ENCODE measurements at regions not wholly inside any gene's neighbourhood (a gene's known extent, or its start where the extent isn't known, plus 50 kb on each side); places are given as distances from the start of the nearest gene placed in this dataset.

GRCh38 chr5:74943905-74944304 is 77.7 kb upstream of the FAM169A start:
- no peak overlapping the region for H3K4me3 ChIP-seq (ENCODE audit: low read length in 2 of 2)
- H2BK120ac ChIP-seq (ENCODE audit: low read depth, low read length), result no peak overlapping the region
- no peak overlapping the region for H2BK12ac ChIP-seq (ENCODE audit: low read length)
- H2BK15ac ChIP-seq (ENCODE audit: low read length), result no peak overlapping the region
- no peak overlapping the region for H3K23ac ChIP-seq (ENCODE audit: low read depth, low read length, poor library complexity)
- no peak for DNase-seq (ENCODE audit: low spot score)
- H3K27me3 ChIP-seq (ENCODE audit: control insufficient read depth in 3 of 3, insufficient read depth in 3 of 3, low read depth in 1 of 3, low read length in 3 of 3), result no peaks in the 10 kb centered on the region
- no peak overlapping the region for H3K14ac ChIP-seq (ENCODE audit: low read length)
- no peak overlapping the region for H4K91ac ChIP-seq (ENCODE audit: low read depth, low read length, poor library complexity)
- H3K4me2 ChIP-seq (ENCODE audit: insufficient read depth, low read length, poor library complexity, severe bottlenecking), result no peak overlapping the region
- H2BK5ac ChIP-seq (ENCODE audit: low read length), result no peak overlapping the region
- no peak overlapping the region for H4K8ac ChIP-seq (ENCODE audit: low read depth, low read length)
- no peak overlapping the region for H3K18ac ChIP-seq (ENCODE audit: low read length)
- H2AFZ ChIP-seq (ENCODE audit: low read length), result no peak overlapping the region
- no peaks in the 10 kb centered on the region for H3K9me3 ChIP-seq (replicated peaks in 1 of 2; ENCODE audit: control insufficient read depth in 2 of 2, insufficient read depth in 1 of 2, low read depth in 1 of 2, low read length in 2 of 2)
- no peak overlapping the region for H2AK5ac ChIP-seq (ENCODE audit: low read depth, low read length)
- H3K27ac ChIP-seq (replicated peaks; ENCODE audit: low read length), result no peak overlapping the region
- H3K36me3 ChIP-seq (replicated peaks in 1 of 2; ENCODE audit: control insufficient read depth in 2 of 2, insufficient read depth in 2 of 2, low read length in 2 of 2), result no peaks in the 10 kb centered on the region
- no peaks in the 10 kb centered on the region for H3K79me1 ChIP-seq (ENCODE audit: low read depth, low read length)
- WGBS, 2 donors (ENCODE audit: extremely low coverage in 2 of 2, insufficient read length in 2 of 2, insufficient replicate concordance in 1 of 2), result no CpG with 5 or more reads among the region's 2 CpGs
- H3K9ac ChIP-seq (ENCODE audit: low read depth, low read length, poor library complexity), result no peak overlapping the region
- H3K4ac ChIP-seq (ENCODE audit: low read length), result no peak overlapping the region
- H3K4me1 ChIP-seq (ENCODE audit: control insufficient read depth in 2 of 2, insufficient read depth in 1 of 2, low read depth in 1 of 2, low read length in 2 of 2), result no peaks in the 10 kb centered on the region

- Histone ChIP-seq H2BK5ac (ENCODE audit: low read length) (no peak overlapping the region), H3K4me2 (ENCODE audit: insufficient read depth, low read length, poor library complexity, severe bottlenecking) (no peak overlapping the region), H3K14ac (ENCODE audit: low read length) (no peak overlapping the region), H2BK12ac (ENCODE audit: low read length) (no peak overlapping the region), H2BK15ac (ENCODE audit: low read length) (no peak overlapping the region), H3K27me3 (ENCODE audit: control insufficient read depth in 3 of 3, insufficient read depth in 3 of 3, low read depth in 1 of 3, low read length in 3 of 3) (no peaks in the 10 kb centered on the region), H4K8ac (ENCODE audit: low read depth, low read length) (no peak overlapping the region), H2BK120ac (ENCODE audit: low read depth, low read length) (no peak overlapping the region), H3K79me1 (ENCODE audit: low read depth, low read length) (no peaks in the 10 kb centered on the region), H4K91ac (ENCODE audit: low read depth, low read length, poor library complexity) (no peak overlapping the region), H3K36me3 (replicated peaks in 1 of 2; ENCODE audit: control insufficient read depth in 2 of 2, insufficient read depth in 2 of 2, low read length in 2 of 2) (no peaks in the 10 kb centered on the region), H3K9me3 (replicated peaks in 1 of 2; ENCODE audit: control insufficient read depth in 2 of 2, insufficient read depth in 1 of 2, low read depth in 1 of 2, low read length in 2 of 2) (no peaks in the 10 kb centered on the region), H2AFZ (ENCODE audit: low read length) (no peak overlapping the region), H2AK5ac (ENCODE audit: low read depth, low read length) (no peak overlapping the region), H3K27ac (replicated peaks; ENCODE audit: low read length) (no peak overlapping the region), H3K4me1 (ENCODE audit: control insufficient read depth in 2 of 2, insufficient read depth in 1 of 2, low read depth in 1 of 2, low read length in 2 of 2) (no peaks in the 10 kb centered on the region), H3K18ac (ENCODE audit: low read length) (no peak overlapping the region), H3K4me3 (ENCODE audit: low read length in 2 of 2) (no peak overlapping the region), H3K23ac (ENCODE audit: low read depth, low read length, poor library complexity) (no peak overlapping the region), H3K4ac (ENCODE audit: low read length) (no peak overlapping the region), H3K9ac (ENCODE audit: low read depth, low read length, poor library complexity) (no peak overlapping the region)
- no peak for DNase-seq (ENCODE audit: low spot score)
- no CpG with 5 or more reads among the region's 10 CpGs for WGBS, 2 donors (ENCODE audit: extremely low coverage in 2 of 2, insufficient read length in 2 of 2, insufficient replicate concordance in 1 of 2)
Measured at GRCh38 chr5:74942622-74943286, 76.6 kb upstream of the FAM169A start.

- no CpG with 5 or more reads among the region's 2 CpGs for WGBS, 2 donors (ENCODE audit: extremely low coverage in 2 of 2, insufficient read length in 2 of 2, insufficient replicate concordance in 1 of 2)
- H3K4me3 ChIP-seq (ENCODE audit: low read length in 2 of 2), result no peak overlapping the region
- no peak overlapping the region for H3K9ac ChIP-seq (ENCODE audit: low read depth, low read length, poor library complexity)
- H4K8ac ChIP-seq (ENCODE audit: low read depth, low read length), result no peak overlapping the region
- H4K91ac ChIP-seq (ENCODE audit: low read depth, low read length, poor library complexity), result no peak overlapping the region
- no peak overlapping the region for H3K27ac ChIP-seq (replicated peaks; ENCODE audit: low read length)
- no peak overlapping the region for H2AK5ac ChIP-seq (ENCODE audit: low read depth, low read length)
- H2BK15ac ChIP-seq (ENCODE audit: low read length), result no peak overlapping the region
- no peak overlapping the region for H2BK12ac ChIP-seq (ENCODE audit: low read length)
- no peak overlapping the region for H3K4me2 ChIP-seq (ENCODE audit: insufficient read depth, low read length, poor library complexity, severe bottlenecking)
- H3K36me3 ChIP-seq (replicated peaks in 1 of 2; ENCODE audit: control insufficient read depth in 2 of 2, insufficient read depth in 2 of 2, low read length in 2 of 2), result no peaks in the 10 kb centered on the region
- no peaks in the 10 kb centered on the region for H3K9me3 ChIP-seq (replicated peaks in 1 of 2; ENCODE audit: control insufficient read depth in 2 of 2, insufficient read depth in 1 of 2, low read depth in 1 of 2, low read length in 2 of 2)
- no peak overlapping the region for H3K18ac ChIP-seq (ENCODE audit: low read length)
- no peak overlapping the region for H3K23ac ChIP-seq (ENCODE audit: low read depth, low read length, poor library complexity)
- no peaks in the 10 kb centered on the region for H3K4me1 ChIP-seq (ENCODE audit: control insufficient read depth in 2 of 2, insufficient read depth in 1 of 2, low read depth in 1 of 2, low read length in 2 of 2)
- H2BK5ac ChIP-seq (ENCODE audit: low read length), result no peak overlapping the region
- no peak overlapping the region for H2AFZ ChIP-seq (ENCODE audit: low read length)
- no peak for DNase-seq (ENCODE audit: low spot score)
- H2BK120ac ChIP-seq (ENCODE audit: low read depth, low read length), result no peak overlapping the region
- H3K79me1 ChIP-seq (ENCODE audit: low read depth, low read length), result no peaks in the 10 kb centered on the region
- no peak overlapping the region for H3K4ac ChIP-seq (ENCODE audit: low read length)
- H3K14ac ChIP-seq (ENCODE audit: low read length), result no peak overlapping the region
- H3K27me3 ChIP-seq (ENCODE audit: control insufficient read depth in 3 of 3, insufficient read depth in 3 of 3, low read depth in 1 of 3, low read length in 3 of 3), result no peaks in the 10 kb centered on the region
Measured at GRCh38 chr5:74940782-74941353, 74.7 kb upstream of the FAM169A start.

GRCh38 chr5:74938250-74938933 is 72.2 kb upstream of the FAM169A start:
- H2BK15ac ChIP-seq (ENCODE audit: low read length), result no peak overlapping the region
- no peak overlapping the region for H3K9ac ChIP-seq (ENCODE audit: low read depth, low read length, poor library complexity)
- H3K27ac ChIP-seq (replicated peaks; ENCODE audit: low read length), result no peak overlapping the region
- no peaks in the 10 kb centered on the region for H3K9me3 ChIP-seq (replicated peaks in 1 of 2; ENCODE audit: control insufficient read depth in 2 of 2, insufficient read depth in 1 of 2, low read depth in 1 of 2, low read length in 2 of 2)
- H2BK120ac ChIP-seq (ENCODE audit: low read depth, low read length), result no peak overlapping the region
- no peak overlapping the region for H2AK5ac ChIP-seq (ENCODE audit: low read depth, low read length)
- no peak overlapping the region for H3K23ac ChIP-seq (ENCODE audit: low read depth, low read length, poor library complexity)
- no peak overlapping the region for H4K91ac ChIP-seq (ENCODE audit: low read depth, low read length, poor library complexity)
- no peak overlapping the region for H3K4ac ChIP-seq (ENCODE audit: low read length)
- no peak overlapping the region for H2BK5ac ChIP-seq (ENCODE audit: low read length)
- H3K36me3 ChIP-seq (replicated peaks in 1 of 2; ENCODE audit: control insufficient read depth in 2 of 2, insufficient read depth in 2 of 2, low read length in 2 of 2), result no peaks in the 10 kb centered on the region
- no peaks in the 10 kb centered on the region for H3K79me1 ChIP-seq (ENCODE audit: low read depth, low read length)
- no peak for DNase-seq (ENCODE audit: low spot score)
- H3K18ac ChIP-seq (ENCODE audit: low read length), result no peak overlapping the region
- H3K27me3 ChIP-seq (ENCODE audit: control insufficient read depth in 3 of 3, insufficient read depth in 3 of 3, low read depth in 1 of 3, low read length in 3 of 3), result no peaks in the 10 kb centered on the region
- H3K4me1 ChIP-seq (ENCODE audit: control insufficient read depth in 2 of 2, insufficient read depth in 1 of 2, low read depth in 1 of 2, low read length in 2 of 2), result peaks cover 0 to 7% of the 10 kb centered on the region in 2 donors
- no peak overlapping the region for H3K4me2 ChIP-seq (ENCODE audit: insufficient read depth, low read length, poor library complexity, severe bottlenecking)
- no peak overlapping the region for H2AFZ ChIP-seq (ENCODE audit: low read length)
- no peak overlapping the region for H2BK12ac ChIP-seq (ENCODE audit: low read length)
- H3K14ac ChIP-seq (ENCODE audit: low read length), result no peak overlapping the region
- no peak overlapping the region for H3K4me3 ChIP-seq (ENCODE audit: low read length in 2 of 2)
- H4K8ac ChIP-seq (ENCODE audit: low read depth, low read length), result no peak overlapping the region

Measured in neuronal stem cell (in vitro differentiated cells).